Immature natural killer cell (primary cell): ENCODE measurements at regions not wholly inside any gene's neighbourhood (a gene's known extent, or its start where the extent isn't known, plus 50 kb on each side); places are given as distances from the start of the nearest gene placed in this dataset.

Source experiments
- DNase-seq, 3 donors: peaks; one replicate each; pipeline ENCODE4 v3.0.0; 2022; ENCODE audit warnings: mixed read lengths in 1 of 3
- H3K27ac Mint-ChIP-seq, 6 donors: one replicate each; pipeline ENCODE4 v1.8.0; 2020; ENCODE audit warnings: mixed read lengths in 6 of 6, mild to moderate bottlenecking in 5 of 6, inconsistent platforms in 4 of 6, moderate library complexity in 3 of 6
- H3K27me3 Mint-ChIP-seq, 3 donors: one replicate each; pipeline ENCODE4 v1.8.0; 2020 to 2021; ENCODE audit warnings: low read depth in 3 of 3, mild to moderate bottlenecking in 3 of 3, mixed read lengths in 3 of 3, moderate library complexity in 3 of 3, inconsistent platforms in 1 of 3
- H3K36me3 Mint-ChIP-seq, 3 donors: one replicate each; pipeline ENCODE4 v1.8.0; 2020; ENCODE audit warnings: mixed read lengths in 3 of 3, inconsistent platforms in 2 of 3, mild to moderate bottlenecking in 2 of 3
- H3K4me1 Mint-ChIP-seq, 2 donors: one replicate each; pipeline ENCODE4 v1.8.0; 2020; ENCODE audit warnings: inconsistent platforms in 2 of 2, mild to moderate bottlenecking in 2 of 2, mixed read lengths in 2 of 2, moderate library complexity in 1 of 2
- H3K4me3 Mint-ChIP-seq, 5 donors: one replicate each; pipeline ENCODE4 v1.8.0; 2020; ENCODE audit warnings: mild to moderate bottlenecking in 5 of 5, mixed read lengths in 5 of 5, inconsistent platforms in 3 of 5, moderate library complexity in 3 of 5
- H3K9me3 Mint-ChIP-seq, 6 donors: one replicate each; pipeline ENCODE4 v1.8.0; 2020; ENCODE audit warnings: mild to moderate bottlenecking in 6 of 6, mixed read lengths in 6 of 6, inconsistent platforms in 4 of 6, moderate library complexity in 3 of 6

GRCh38 chr17:13749166-13749890 is 147.6 kb upstream of the HS3ST3A1 start:
- Mint-ChIP-seq H3K9me3 (no peaks in the 10 kb centered on the region), H3K4me3 (no peak overlapping the region), H3K27me3 (peaks cover 4 to 9% (median 5%) of the 10 kb centered on the region in 3 donors), H3K27ac (no peak overlapping the region), H3K4me1 (no peaks in the 10 kb centered on the region), H3K36me3 (no peaks in the 10 kb centered on the region)
- no peak for DNase-seq

- peaks cover 4 to 7% (median 5%) of the 10 kb centered on the region in 3 donors for H3K27me3 Mint-ChIP-seq
- H3K4me3 Mint-ChIP-seq, result no peak overlapping the region
- no peak for DNase-seq
- H3K36me3 Mint-ChIP-seq, result no peaks in the 10 kb centered on the region
- no peaks in the 10 kb centered on the region for H3K4me1 Mint-ChIP-seq
- H3K27ac Mint-ChIP-seq, result no peak overlapping the region
- no peaks in the 10 kb centered on the region for H3K9me3 Mint-ChIP-seq
Observed at GRCh38 chr17:13749891-13750235, 148.1 kb upstream of the HS3ST3A1 start.

- Mint-ChIP-seq H3K4me1 (no peaks in the 10 kb centered on the region), H3K36me3 (no peaks in the 10 kb centered on the region)
Observed at GRCh38 chr17:13750816-13751793, 149.4 kb upstream of the HS3ST3A1 start.

GRCh38 chr17:13753154-13753553 is 151.4 kb upstream of the HS3ST3A1 start:
- no peaks in the 10 kb centered on the region for H3K36me3 Mint-ChIP-seq
- no peak overlapping the region for H3K4me3 Mint-ChIP-seq
- H3K9me3 Mint-ChIP-seq, result no peaks in the 10 kb centered on the region
- DNase-seq, result no peak
- H3K27ac Mint-ChIP-seq, result no peak overlapping the region
- no peaks in the 10 kb centered on the region for H3K4me1 Mint-ChIP-seq
- H3K27me3 Mint-ChIP-seq, result peaks cover 0 to 11% (median 2%) of the 10 kb centered on the region in 3 donors

More at GRCh38 chr17:13750816-13751793, 149.4 kb upstream of the HS3ST3A1 start:
- H3K27ac Mint-ChIP-seq, result no peak overlapping the region
- H3K27me3 Mint-ChIP-seq, result peaks cover 0 to 5% (median 4%) of the 10 kb centered on the region in 3 donors
- H3K4me3 Mint-ChIP-seq, result no peak overlapping the region
- no peaks in the 10 kb centered on the region for H3K9me3 Mint-ChIP-seq
- DNase-seq, result no peak

GRCh38 chr17:13753771-13754170 is 152.0 kb upstream of the HS3ST3A1 start:
- Mint-ChIP-seq H3K4me1 (no peaks in the 10 kb centered on the region), H3K27me3 (peaks cover 0 to 10% (median 4%) of the 10 kb centered on the region in 3 donors), H3K36me3 (no peaks in the 10 kb centered on the region), H3K9me3 (no peaks in the 10 kb centered on the region), H3K4me3 (no peak overlapping the region), H3K27ac (no peak overlapping the region)
- no peak for DNase-seq

- DNase-seq, result no peak
- Mint-ChIP-seq H3K27ac (no peak overlapping the region), H3K4me3 (no peak overlapping the region), H3K9me3 (no peaks in the 10 kb centered on the region), H3K4me1 (no peaks in the 10 kb centered on the region), H3K36me3 (no peaks in the 10 kb centered on the region), H3K27me3 (peaks cover 0 to 11% (median 4%) of the 10 kb centered on the region in 3 donors)
Observed at GRCh38 chr17:13755851-13756250, 154.1 kb upstream of the HS3ST3A1 start.

- Mint-ChIP-seq H3K4me3 (no peak overlapping the region), H3K9me3 (no peaks in the 10 kb centered on the region), H3K27ac (no peak overlapping the region), H3K27me3 (peaks cover 0 to 11% (median 4%) of the 10 kb centered on the region in 3 donors), H3K4me1 (no peaks in the 10 kb centered on the region), H3K36me3 (no peaks in the 10 kb centered on the region)
- no peak for DNase-seq
Observed at GRCh38 chr17:13756763-13757162, 155.0 kb upstream of the HS3ST3A1 start.

- Mint-ChIP-seq H3K36me3 (no peaks in the 10 kb centered on the region), H3K4me3 (no peak overlapping the region), H3K4me1 (no peaks in the 10 kb centered on the region), H3K27ac (no peak overlapping the region), H3K9me3 (no peaks in the 10 kb centered on the region), H3K27me3 (peaks cover 0 to 11% (median 4%) of the 10 kb centered on the region in 3 donors)
- no peak for DNase-seq
Observed at GRCh38 chr17:13757871-13758270, 156.1 kb upstream of the HS3ST3A1 start.

GRCh38 chr17:13759518-13760335 is 158.0 kb upstream of the HS3ST3A1 start:
- H3K27me3 Mint-ChIP-seq, result peaks cover 3 to 16% (median 4%) of the 10 kb centered on the region in 3 donors
- no peaks in the 10 kb centered on the region for H3K36me3 Mint-ChIP-seq
- H3K9me3 Mint-ChIP-seq, result no peaks in the 10 kb centered on the region
- no peak overlapping the region for H3K27ac Mint-ChIP-seq
- no peak for DNase-seq
- H3K4me1 Mint-ChIP-seq, result no peaks in the 10 kb centered on the region
- no peak overlapping the region for H3K4me3 Mint-ChIP-seq

GRCh38 chr17:13761038-13761603 is 159.4 kb upstream of the HS3ST3A1 start:
- H3K4me3 Mint-ChIP-seq, result no peak overlapping the region
- H3K27ac Mint-ChIP-seq, result no peak overlapping the region
- H3K27me3 Mint-ChIP-seq, result peaks cover 3 to 16% (median 4%) of the 10 kb centered on the region in 3 donors
- no peaks in the 10 kb centered on the region for H3K9me3 Mint-ChIP-seq
- H3K4me1 Mint-ChIP-seq, result no peaks in the 10 kb centered on the region
- no peak for DNase-seq
- no peaks in the 10 kb centered on the region for H3K36me3 Mint-ChIP-seq

- peaks cover 2 to 13% (median 6%) of the 10 kb centered on the region in 6 donors for H3K9me3 Mint-ChIP-seq
- H3K27me3 Mint-ChIP-seq, result peaks cover 3 to 11% (median 3%) of the 10 kb centered on the region in 3 donors
- H3K36me3 Mint-ChIP-seq, result peaks cover 0 to 4% (median 2%) of the 10 kb centered on the region in 3 donors
- no peaks in the 10 kb centered on the region for H3K4me1 Mint-ChIP-seq
- no peak overlapping the region for H3K27ac Mint-ChIP-seq
- DNase-seq, result no peak
- H3K4me3 Mint-ChIP-seq, result no peak overlapping the region
Observed at GRCh38 chr17:13765701-13766100, 164.0 kb upstream of the HS3ST3A1 start.

- peaks cover 5 to 8% (median 6%) of the 10 kb centered on the region in 3 donors for H3K36me3 Mint-ChIP-seq
- no peak overlapping the region for H3K27ac Mint-ChIP-seq
- DNase-seq, result no peak
- no peak overlapping the region for H3K4me3 Mint-ChIP-seq
- H3K9me3 Mint-ChIP-seq, result peaks cover 3 to 20% (median 7%) of the 10 kb centered on the region in 6 donors
- peaks cover 0 to 6% (median 3%) of the 10 kb centered on the region in 3 donors for H3K27me3 Mint-ChIP-seq
- H3K4me1 Mint-ChIP-seq, result no peaks in the 10 kb centered on the region
Observed at GRCh38 chr17:13770702-13771101, 169.0 kb upstream of the HS3ST3A1 start.

GRCh38 chr17:13775450-13775849 is 173.7 kb upstream of the HS3ST3A1 start:
- H3K4me3 Mint-ChIP-seq, result no peak overlapping the region
- H3K9me3 Mint-ChIP-seq, result peaks cover 3 to 10% (median 6%) of the 10 kb centered on the region in 6 donors
- no peak overlapping the region for H3K27ac Mint-ChIP-seq
- no peaks in the 10 kb centered on the region for H3K4me1 Mint-ChIP-seq
- H3K27me3 Mint-ChIP-seq, result peaks cover 0 to 2% (median under 1%) of the 10 kb centered on the region in 3 donors
- peaks cover 11 to 21% (median 12%) of the 10 kb centered on the region in 3 donors for H3K36me3 Mint-ChIP-seq
- no peak for DNase-seq
